ENCODE measurements at regions not wholly inside any gene's neighbourhood (a gene's known extent, or its start where the extent isn't known, plus 50 kb on each side); places are given as distances from the start of the nearest gene placed in this dataset.

GRCh38 chr6:95660544-95660943, 83.2 kb downstream of the MANEA start:
- no peak for DNase-seq
- TF ChIP-seq CTCF (IDR thresholded peaks at IDR 0.05) = no peak
- Mint-ChIP-seq H3K4me1 (ENCODE audit: low read depth) (no peaks in the 10 kb centered on the region), H3K9me3 (no peaks in the 10 kb centered on the region), H3K4me3 (no peak overlapping the region), H3K36me3 (ENCODE audit: low read depth) (no peaks in the 10 kb centered on the region), H3K27me3 (no peaks in the 10 kb centered on the region), H3K27ac (no peak overlapping the region)
- no peaks in the 10 kb centered on the region for H3K36me3 ChIP-seq (ENCODE audit: insufficient read depth, low read length)
- intact Hi-C loops (cut with DNase I, micrococcal nuclease) = no loop called here
- H3K4me1 ChIP-seq (ENCODE audit: insufficient read depth, low read length) = no peaks in the 10 kb centered on the region
- H3K4me3 ChIP-seq (ENCODE audit: low read length) = no peak overlapping the region
- ChIA-PET POLR2A (no interaction called here), CTCF (no interaction called here)
- no peak overlapping the region for H3K27ac ChIP-seq (ENCODE audit: low read depth in 1 of 2, low read length in 2 of 2)
- no peaks in the 10 kb centered on the region for H3K9me3 ChIP-seq (ENCODE audit: control insufficient read depth in 1 of 2, insufficient read depth in 1 of 2, low read length in 2 of 2)
- H3K27me3 ChIP-seq (ENCODE audit: control insufficient read depth in 1 of 2, insufficient read depth in 2 of 2, low read length in 2 of 2) = no peaks in the 10 kb centered on the region
- ATAC-seq (ENCODE audit: poor library complexity) = no peak

- H3K9me3 Mint-ChIP-seq = no peaks in the 10 kb centered on the region
- H3K36me3 ChIP-seq (ENCODE audit: insufficient read depth, low read length) = no peaks in the 10 kb centered on the region
- H3K9me3 ChIP-seq (ENCODE audit: control insufficient read depth in 1 of 2, insufficient read depth in 1 of 2, low read length in 2 of 2) = peaks cover 0 to 8% of the 10 kb centered on the region in 2 experiments
- no peaks in the 10 kb centered on the region for H3K36me3 Mint-ChIP-seq (ENCODE audit: low read depth)
- CTCF ChIA-PET = interaction anchor here (0.5 kb wide), 1 partner anchor 52 kb away, joined by 3 read pairs; no protein-coding TSS in a partner anchor
- TF ChIP-seq CTCF (IDR thresholded peaks at IDR 0.05) = no peak
- no peaks in the 10 kb centered on the region for H3K27me3 Mint-ChIP-seq
- POLR2A ChIA-PET = no interaction called here
- no peaks in the 10 kb centered on the region for H3K4me1 Mint-ChIP-seq (ENCODE audit: low read depth)
- H3K27ac Mint-ChIP-seq = no peak overlapping the region
- intact Hi-C loops (cut with DNase I, micrococcal nuclease) = no loop called here
- no peak overlapping the region for H3K4me3 ChIP-seq (ENCODE audit: low read length)
- no peaks in the 10 kb centered on the region for H3K4me1 ChIP-seq (ENCODE audit: insufficient read depth, low read length)
- ATAC-seq (ENCODE audit: poor library complexity) (no peak), DNase-seq (no peak)
- H3K27ac ChIP-seq (ENCODE audit: low read depth in 1 of 2, low read length in 2 of 2) = no peak overlapping the region
- no peak overlapping the region for H3K4me3 Mint-ChIP-seq
- no peaks in the 10 kb centered on the region for H3K27me3 ChIP-seq (ENCODE audit: control insufficient read depth in 1 of 2, insufficient read depth in 2 of 2, low read length in 2 of 2)
These were observed 92.7 kb downstream of the MANEA start for GRCh38 chr6:95670011-95670463.

GRCh38 chr6:95676011-95676628, 98.8 kb downstream of the MANEA start:
- DNase-seq (no peak), ATAC-seq (ENCODE audit: poor library complexity) (no peak)
- H3K4me3 ChIP-seq (ENCODE audit: low read length) = no peak overlapping the region
- intact Hi-C loops (cut with DNase I, micrococcal nuclease) = no loop called here
- no peaks in the 10 kb centered on the region for H3K4me1 Mint-ChIP-seq (ENCODE audit: low read depth)
- H3K9me3 Mint-ChIP-seq = no peaks in the 10 kb centered on the region
- H3K27ac ChIP-seq (ENCODE audit: low read depth in 1 of 2, low read length in 2 of 2) = no peak overlapping the region
- H3K4me3 Mint-ChIP-seq = no peak overlapping the region
- no peak for TF ChIP-seq CTCF (IDR thresholded peaks at IDR 0.05)
- ChIA-PET CTCF (no interaction called here), POLR2A (no interaction called here)
- no peak overlapping the region for H3K27ac Mint-ChIP-seq
- no peaks in the 10 kb centered on the region for H3K4me1 ChIP-seq (ENCODE audit: insufficient read depth, low read length)
- no peaks in the 10 kb centered on the region for H3K36me3 Mint-ChIP-seq (ENCODE audit: low read depth)
- no peaks in the 10 kb centered on the region for H3K27me3 ChIP-seq (ENCODE audit: control insufficient read depth in 1 of 2, insufficient read depth in 2 of 2, low read length in 2 of 2)
- H3K27me3 Mint-ChIP-seq = peaks cover 5% of the 10 kb centered on the region
- H3K9me3 ChIP-seq (ENCODE audit: control insufficient read depth in 1 of 2, insufficient read depth in 1 of 2, low read length in 2 of 2) = no peaks in the 10 kb centered on the region
- no peaks in the 10 kb centered on the region for H3K36me3 ChIP-seq (ENCODE audit: insufficient read depth, low read length)
